K562 (cell line): ENCODE measurements at regions not wholly inside any gene's neighbourhood (a gene's known extent, or its start where the extent isn't known, plus 50 kb on each side); places are given as distances from the start of the nearest gene placed in this dataset.
A peak's percentile ranks its signal among the peaks of the same experiment; 100 is the strongest.

Source experiments
- ATAC-seq: fragments of 200-7000 bp; cut with Tn5 transposase; 3 replicates; pipeline ENCODE4 v1.9.1; 2020; ENCODE audit warnings: moderate library complexity
- BruUV-seq: library from RNA; stranded (reverse); fragments of 400-500 nt; replicated peaks from 2 replicates; lab custom pipeline; 2021; lab: Mats Ljungman, UMichigan
- CTCF ChIA-PET: fragments of 300-600 bp; formaldehyde crosslinking; extraction: SDS; loops from one replicate; lab custom pipeline; 2021; ENCODE audit warnings: low intra/inter-chr PET ratio; lab: Yijun Ruan, JAX
- POLR2A ChIA-PET: fragments of 300-600, 350-650 bp; sonication (Branson Sonifier 250); formaldehyde crosslinking; extraction: SDS; loops from one replicate; lab custom pipeline; 2021; ENCODE audit warnings: antibody characterized with exemption, inconsistent platforms; lab: Yijun Ruan, JAX
- DNase-seq, 4 experiments: peaks; one replicate each; pipeline versions ENCODE4 v3.0.0 to v3.0.0-alpha.2; 2011 to 2018; ENCODE audit warnings: low spot score in 3 of 4, mixed read lengths in 3 of 4; ENCODE audit errors: extremely low read depth in 1 of 4
- FAIRE-seq: peaks from 2 replicates; lab custom pipeline; 2011; peaks lifted over from hg19 to GRCh38; lab: Jason Lieb, UNC
- H2AFZ ChIP-seq: 2 replicates; pipeline ENCODE4 v1.6.0; 2011; ENCODE audit warnings: low read depth, low read length, control low read depth, inconsistent platforms
- H3K27ac ChIP-seq: fragments of 200-600 bp; 3 replicates; pipeline ENCODE4 v1.8.0; 2011; ENCODE audit warnings: low read depth, mild to moderate bottlenecking, control low read depth, inconsistent platforms, low read length, moderate library complexity, mixed read lengths; ENCODE audit errors: extremely low read depth
- H3K27me3 ChIP-seq, 2 experiments: fragments of 300-600 bp in 1 of 2; 2 replicates in 1 of 2; 3 replicates in 1 of 2; pipeline versions ENCODE4 v1.6.0 to v1.8.0; 2011; ENCODE audit warnings: inconsistent platforms in 2 of 2, low read length in 2 of 2, mild to moderate bottlenecking in 1 of 2, mixed read lengths in 1 of 2, moderate library complexity in 1 of 2; ENCODE audit not compliant: control insufficient read depth in 2 of 2, insufficient read depth in 2 of 2
- H3K36me3 ChIP-seq: fragments of 300-600 bp; 3 replicates; pipeline ENCODE4 v1.8.0; 2011; ENCODE audit warnings: mild to moderate bottlenecking, low read length, inconsistent platforms; ENCODE audit not compliant: control insufficient read depth, insufficient read depth
- H3K4me1 ChIP-seq, 2 experiments: fragments of 200-600 bp in 1 of 2; replicated peaks in 1 of 2; 2 replicates in 1 of 2; 3 replicates in 1 of 2; pipeline versions ENCODE4 v1.5.1 to v1.8.0; 2011; ENCODE audit warnings: inconsistent platforms in 2 of 2, low read length in 2 of 2, mild to moderate bottlenecking in 1 of 2, mixed read lengths in 1 of 2, moderate library complexity in 1 of 2; ENCODE audit not compliant: control insufficient read depth in 2 of 2, insufficient read depth in 2 of 2
- H3K4me2 ChIP-seq: 2 replicates; pipeline ENCODE4 v1.6.1; 2011; ENCODE audit warnings: low read length, control low read depth, inconsistent platforms, mixed read lengths; ENCODE audit not compliant: insufficient read depth
- H3K4me3 ChIP-seq: fragments of 200-600 bp; sonication (generic), shearing (Covaris generic); 2 replicates; pipeline ENCODE4 v1.5.1; 2016; ENCODE audit warnings: control low read depth, inconsistent platforms
- H3K79me2 ChIP-seq: fragments of 200-600 bp; 3 replicates; pipeline ENCODE4 v1.8.0; 2011; ENCODE audit warnings: low read length, inconsistent platforms; ENCODE audit not compliant: control insufficient read depth, insufficient read depth
- H3K9ac ChIP-seq, 2 experiments: 2 replicates each; pipeline versions ENCODE4 v1.6.0 to v1.6.1; 2011; ENCODE audit warnings: low read depth in 2 of 2, low read length in 2 of 2, control low read depth in 1 of 2, inconsistent platforms in 1 of 2, mild to moderate bottlenecking in 1 of 2, mixed read lengths in 1 of 2; ENCODE audit not compliant: insufficient read depth in 1 of 2
- H3K9me1 ChIP-seq: one replicate; pipeline ENCODE4 v1.6.0; 2011; ENCODE audit warnings: inconsistent platforms, mild to moderate bottlenecking, low read length, moderate library complexity; ENCODE audit not compliant: control insufficient read depth, insufficient read depth
- H3K9me3 ChIP-seq: replicated peaks from 2 replicates; pipeline ENCODE4 v1.5.1; 2011; ENCODE audit warnings: low read depth, low read length, inconsistent platforms; ENCODE audit not compliant: control insufficient read depth, insufficient read depth
- H4K20me1 ChIP-seq: replicated peaks from 2 replicates; pipeline ENCODE4 v1.6.1; 2011; ENCODE audit warnings: low read length, inconsistent platforms, mixed read lengths; ENCODE audit not compliant: control insufficient read depth, insufficient read depth
- ASH1L ChIP-seq: fragments of 450-650 bp; IDR thresholded peaks from 2 replicates; pipeline ENCODE4 v1.6.1; 2018; ENCODE audit warnings: borderline replicate concordance, mild to moderate bottlenecking, low read depth; ENCODE audit not compliant: partially characterized antibody
- BRCA1 ChIP-seq, 2 experiments: fragments of 450-650 bp in 1 of 2; sonication (generic) in 1 of 2; formaldehyde crosslinking in 1 of 2; IDR thresholded peaks; 2 replicates each; pipeline versions ENCODE4 v1.5.0 to v1.6.1; 2017 to 2020; ENCODE audit warnings: mild to moderate bottlenecking in 1 of 2, missing genetic modification reagents in 1 of 2
- BRD4 ChIP-seq: fragments of 200-600 bp; sonication (generic); IDR thresholded peaks from 2 replicates; pipeline ENCODE4 v1.6.1; 2017; ENCODE audit warnings: inconsistent platforms
- CC2D1A ChIP-seq: fragments of 450-650 bp; IDR thresholded peaks from 2 replicates; pipeline ENCODE4 v1.6.1; 2017; ENCODE audit warnings: mild to moderate bottlenecking
- KDM4B ChIP-seq, 2 experiments: fragments of 450-650 bp in 1 of 2; sonication (generic) in 1 of 2; IDR thresholded peaks; 2 replicates each; pipeline ENCODE4 v1.6.1; 2016 to 2017; ENCODE audit warnings: borderline replicate concordance in 2 of 2, antibody characterized with exemption in 1 of 2, low read depth in 1 of 2, mild to moderate bottlenecking in 1 of 2
- MCM5 ChIP-seq: fragments of 450-650 bp; IDR thresholded peaks from 2 replicates; pipeline ENCODE4 v1.6.1; 2016; ENCODE audit warnings: low read depth
- NBN ChIP-seq: fragments of 450-650 bp; IDR thresholded peaks from 2 replicates; pipeline ENCODE4 v1.6.1; 2016; ENCODE audit warnings: low read depth, mild to moderate bottlenecking
- PRPF4 ChIP-seq: fragments of 200-400 bp; formaldehyde crosslinking; IDR thresholded peaks from one replicate; pipeline ENCODE4 v1.6.1; 2017; ENCODE audit warnings: low read length, low read depth, mild to moderate bottlenecking; ENCODE audit not compliant: insufficient read depth, poor library complexity, severe bottlenecking
- ZBTB8A ChIP-seq: fragments of 450-650 bp; IDR thresholded peaks from 2 replicates; pipeline ENCODE4 v1.6.1; 2018; ENCODE audit warnings: mild to moderate bottlenecking, moderate library complexity; ENCODE audit not compliant: partially characterized antibody
- ZKSCAN3 ChIP-seq: fragments of 250-450 bp; sonication (Bioruptor Pico); IDR thresholded peaks from 2 replicates; pipeline ENCODE4 v1.4.0; 2020
- ZNF184 ChIP-seq: sonication (generic); formaldehyde crosslinking; IDR thresholded peaks from 2 replicates; pipeline ENCODE4 v1.5.0; 2020; ENCODE audit warnings: missing genetic modification reagents
- ZNF696 ChIP-seq: fragments of 250-450 bp; sonication (Bioruptor Pico); conservative IDR thresholded peaks from 2 replicates; pipeline ENCODE4 v1.4.0; 2020; ENCODE audit warnings: mild to moderate bottlenecking, moderate library complexity
- WGBS: fragments of 100-300 bp; shearing (Covaris generic); methylation state at CpG from one replicate; pipeline ENCODE4 v1.1.6; 2016; ENCODE audit warnings: low coverage, mixed read lengths; ENCODE audit not compliant: insufficient coverage; ENCODE audit errors: missing lambda C conversion rate; 5-methylcytosine and 5-hydroxymethylcytosine counted together
- in situ Hi-C: fragments of 300-500 bp; cut with MboI; formaldehyde crosslinking; loops from 4 replicates; pipeline ENCODE4 v1.15.0; 2018; ENCODE audit warnings: inconsistent platforms, mixed read lengths
- intact Hi-C: fragments of 100-400 bp; cut with micrococcal nuclease; formaldehyde crosslinking; loops from 2 replicates; pipeline ENCODE4 v1.14.2; 2022
- TF ChIP-seq, protein P1 (sequence below): sonication (generic); formaldehyde crosslinking; IDR thresholded peaks from 2 replicates; pipeline ENCODE4 v1.8.0; 2022; ENCODE audit warnings: missing genetic modification reagents, mild to moderate bottlenecking, borderline replicate concordance
- TF ChIP-seq, protein P2 (sequence below): sonication (generic); formaldehyde crosslinking; IDR thresholded peaks from 2 replicates; pipeline ENCODE4 v1.4.0; 2020; ENCODE audit warnings: mild to moderate bottlenecking, missing genetic modification reagents
- TF ChIP-seq, protein P3 (sequence below): sonication (generic); formaldehyde crosslinking; IDR thresholded peaks from 2 replicates; pipeline ENCODE4 v1.8.0; 2022; ENCODE audit warnings: mild to moderate bottlenecking, missing genetic modification reagents

DNA sequence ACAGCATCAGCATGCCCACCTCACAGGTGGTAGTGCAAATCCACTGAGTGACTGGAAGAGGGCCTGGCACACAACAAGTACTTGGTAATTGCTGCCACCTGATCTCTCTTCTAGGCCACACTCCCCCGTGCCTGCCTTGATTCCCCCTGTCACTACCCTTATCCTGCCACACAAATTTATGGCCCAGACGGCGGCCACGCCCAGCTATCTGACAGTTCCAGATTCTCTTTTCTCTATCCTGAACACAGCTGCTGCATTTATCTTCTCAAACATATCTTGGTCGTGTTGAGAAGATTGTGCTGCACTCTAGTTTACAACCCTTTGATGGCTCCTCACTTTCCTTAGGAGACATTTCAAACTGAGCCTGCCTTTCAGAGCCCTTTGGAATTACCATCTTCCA, 585.2 kb downstream of the NTRK3 start:
- H3K4me1 ChIP-seq, result peaks cover 4 to 39% of the 10 kb centered on the region in 2 experiments; a peak in 4 of 5 replicates
- no peak overlapping the region for H2AFZ ChIP-seq
- H3K9ac ChIP-seq, result no peak overlapping the region
- no peak overlapping the region; the same call in 2 of the 3 replicates for H3K27ac ChIP-seq
- peaks cover 17% of the 10 kb centered on the region; the same call in 2 of the 3 replicates for H3K36me3 ChIP-seq
- H3K4me2 ChIP-seq, result peak overlapping the region; percentile 46
- 2% methylated on average over 5 of the region's 5 CpGs for WGBS
- DNase-seq, result peak; percentile 20 to 88 (median 44)
- H3K9me3 ChIP-seq, result peaks cover 6% of the 10 kb centered on the region
- no peaks in the 10 kb centered on the region for H3K9me1 ChIP-seq
- in situ Hi-C loops, result no loop called here
- intact Hi-C loops, result no loop called here
- FAIRE-seq, result peak; percentile 92
- H3K4me3 ChIP-seq, result no peak overlapping the region
- POLR2A ChIA-PET, result interaction anchor here (1.0 to 1.4 kb wide), 3 partner anchors 9 to 15 kb away, joined by 4 to 5 read pairs (median 5); no protein-coding TSS in a partner anchor
- peaks cover 4% of the 10 kb centered on the region for H4K20me1 ChIP-seq
- peaks cover 58% of the 10 kb centered on the region for H3K79me2 ChIP-seq
- CTCF ChIA-PET, result no interaction called here
- no peaks in the 10 kb centered on the region for H3K27me3 ChIP-seq
- BruUV-seq, result no TSS peak
- ATAC-seq, result peak; percentile 88
- TF ChIP-seq KDM4B (IDR thresholded peaks at IDR 0.05; ENCODE audit: borderline replicate concordance in 2 of 2, low read depth in 1 of 2) (no peak), ZBTB8A (no peak), ASH1L (no peak), ZKSCAN3 (CRISPR knock-in tag) (no peak), CC2D1A (peak; percentile 95; the same call in 1 of the 2 replicates), ZNF696 (CRISPR knock-in tag) (no peak), ZNF184 (CRISPR knock-in tag) (no peak), PRPF4 (no peak), MCM5 (no peak), NBN (peak; percentile 35; the same call in 1 of the 2 replicates), BRCA1 (IDR thresholded peaks at IDR 0.05) (no peak), BRCA1 (CRISPR knock-in tag; IDR thresholded peaks at IDR 0.05) (no peak), BRD4 (no peak)
- TF ChIP-seq, protein P1, sequence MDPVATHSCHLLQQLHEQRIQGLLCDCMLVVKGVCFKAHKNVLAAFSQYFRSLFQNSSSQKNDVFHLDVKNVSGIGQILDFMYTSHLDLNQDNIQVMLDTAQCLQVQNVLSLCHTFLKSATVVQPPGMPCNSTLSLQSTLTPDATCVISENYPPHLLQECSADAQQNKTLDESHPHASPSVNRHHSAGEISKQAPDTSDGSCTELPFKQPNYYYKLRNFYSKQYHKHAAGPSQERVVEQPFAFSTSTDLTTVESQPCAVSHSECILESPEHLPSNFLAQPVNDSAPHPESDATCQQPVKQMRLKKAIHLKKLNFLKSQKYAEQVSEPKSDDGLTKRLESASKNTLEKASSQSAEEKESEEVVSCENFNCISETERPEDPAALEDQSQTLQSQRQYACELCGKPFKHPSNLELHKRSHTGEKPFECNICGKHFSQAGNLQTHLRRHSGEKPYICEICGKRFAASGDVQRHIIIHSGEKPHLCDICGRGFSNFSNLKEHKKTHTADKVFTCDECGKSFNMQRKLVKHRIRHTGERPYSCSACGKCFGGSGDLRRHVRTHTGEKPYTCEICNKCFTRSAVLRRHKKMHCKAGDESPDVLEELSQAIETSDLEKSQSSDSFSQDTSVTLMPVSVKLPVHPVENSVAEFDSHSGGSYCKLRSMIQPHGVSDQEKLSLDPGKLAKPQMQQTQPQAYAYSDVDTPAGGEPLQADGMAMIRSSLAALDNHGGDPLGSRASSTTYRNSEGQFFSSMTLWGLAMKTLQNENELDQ, result no peak
- TF ChIP-seq, protein P2, sequence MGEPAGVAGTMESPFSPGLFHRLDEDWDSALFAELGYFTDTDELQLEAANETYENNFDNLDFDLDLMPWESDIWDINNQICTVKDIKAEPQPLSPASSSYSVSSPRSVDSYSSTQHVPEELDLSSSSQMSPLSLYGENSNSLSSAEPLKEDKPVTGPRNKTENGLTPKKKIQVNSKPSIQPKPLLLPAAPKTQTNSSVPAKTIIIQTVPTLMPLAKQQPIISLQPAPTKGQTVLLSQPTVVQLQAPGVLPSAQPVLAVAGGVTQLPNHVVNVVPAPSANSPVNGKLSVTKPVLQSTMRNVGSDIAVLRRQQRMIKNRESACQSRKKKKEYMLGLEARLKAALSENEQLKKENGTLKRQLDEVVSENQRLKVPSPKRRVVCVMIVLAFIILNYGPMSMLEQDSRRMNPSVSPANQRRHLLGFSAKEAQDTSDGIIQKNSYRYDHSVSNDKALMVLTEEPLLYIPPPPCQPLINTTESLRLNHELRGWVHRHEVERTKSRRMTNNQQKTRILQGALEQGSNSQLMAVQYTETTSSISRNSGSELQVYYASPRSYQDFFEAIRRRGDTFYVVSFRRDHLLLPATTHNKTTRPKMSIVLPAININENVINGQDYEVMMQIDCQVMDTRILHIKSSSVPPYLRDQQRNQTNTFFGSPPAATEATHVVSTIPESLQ, result no peak
- TF ChIP-seq, protein P3, sequence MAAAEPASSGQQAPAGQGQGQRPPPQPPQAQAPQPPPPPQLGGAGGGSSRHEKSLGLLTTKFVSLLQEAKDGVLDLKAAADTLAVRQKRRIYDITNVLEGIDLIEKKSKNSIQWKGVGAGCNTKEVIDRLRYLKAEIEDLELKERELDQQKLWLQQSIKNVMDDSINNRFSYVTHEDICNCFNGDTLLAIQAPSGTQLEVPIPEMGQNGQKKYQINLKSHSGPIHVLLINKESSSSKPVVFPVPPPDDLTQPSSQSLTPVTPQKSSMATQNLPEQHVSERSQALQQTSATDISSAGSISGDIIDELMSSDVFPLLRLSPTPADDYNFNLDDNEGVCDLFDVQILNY (CRISPR knock-in tag), result no peak
